22Rv1 (cell line): ENCODE measurements at regions not wholly inside any gene's neighbourhood (a gene's known extent, or its start where the extent isn't known, plus 50 kb on each side); places are given as distances from the start of the nearest gene placed in this dataset.

Experiments used
- CTCF ChIP-seq: fragments of 450-650 bp; IDR thresholded peaks from 2 replicates; pipeline ENCODE4 v1.5.1; 2017; ENCODE audit warnings: mild to moderate bottlenecking
- ZFX ChIP-seq: fragments of 450-650 bp; IDR thresholded peaks from 2 replicates; pipeline ENCODE4 v1.6.1; 2017; ENCODE audit warnings: antibody characterized with exemption, borderline replicate concordance

- TF ChIP-seq CTCF (no peak), ZFX (no peak)
Observed at GRCh38 chr17:52824542-52824941, 666.0 kb upstream of the CA10 start.
